GM21723 (cell line): ENCODE measurements at regions not wholly inside any gene's neighbourhood (a gene's known extent, or its start where the extent isn't known, plus 50 kb on each side); places are given as distances from the start of the nearest gene placed in this dataset.

Source experiments
- ATAC-seq: cut with Tn5 transposase; IDR thresholded peaks from one replicate; pipeline ENCODE4 v1.9.1; 2021; ENCODE audit warnings: mild to moderate bottlenecking, moderate library complexity; ENCODE audit not compliant: unreplicated experiment

- no peak for ATAC-seq
These were observed 607.8 kb upstream of the B3GALT2 start for GRCh38 chr1:193794239-193794638.

DNA sequence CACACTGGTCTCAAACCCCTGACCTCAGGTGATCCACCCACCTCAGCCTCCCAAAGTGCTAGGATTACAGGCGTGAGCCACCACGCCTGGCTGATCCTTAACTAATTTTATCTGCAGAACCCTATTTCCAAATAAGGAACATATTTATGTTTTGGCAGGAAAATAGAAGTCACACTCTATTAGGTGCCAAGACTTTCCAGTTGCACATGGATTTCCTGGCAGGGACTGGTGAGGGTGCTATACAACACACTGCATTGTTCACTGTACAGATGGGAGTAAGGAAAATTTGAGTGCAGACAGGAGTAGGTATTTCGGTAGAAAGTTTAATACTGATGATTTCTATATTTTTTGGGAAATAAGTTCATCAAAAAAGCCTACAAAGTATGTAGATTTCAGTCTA, 605.3 kb upstream of the B3GALT2 start:
- no peak for ATAC-seq

DNA sequence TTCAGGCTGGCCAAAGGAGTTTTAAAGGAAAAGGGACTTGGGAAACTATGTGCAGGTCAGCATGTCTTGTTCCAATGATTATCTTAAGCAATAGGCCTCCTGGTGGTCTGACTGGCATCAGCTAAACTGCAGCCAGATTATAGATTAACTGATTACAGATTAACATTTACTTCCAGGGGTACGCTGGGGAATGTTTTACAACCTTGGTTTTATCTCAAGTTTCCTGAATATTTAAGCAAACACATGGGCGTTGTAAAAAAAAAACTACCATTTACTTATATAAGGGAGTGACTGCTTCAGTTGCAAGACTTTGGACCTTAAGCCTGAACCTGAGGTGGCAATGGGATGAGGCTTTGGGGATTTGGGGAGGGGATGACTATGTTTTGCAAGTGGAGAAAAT, 600.6 kb upstream of the B3GALT2 start:
- ATAC-seq = no peak

DNA sequence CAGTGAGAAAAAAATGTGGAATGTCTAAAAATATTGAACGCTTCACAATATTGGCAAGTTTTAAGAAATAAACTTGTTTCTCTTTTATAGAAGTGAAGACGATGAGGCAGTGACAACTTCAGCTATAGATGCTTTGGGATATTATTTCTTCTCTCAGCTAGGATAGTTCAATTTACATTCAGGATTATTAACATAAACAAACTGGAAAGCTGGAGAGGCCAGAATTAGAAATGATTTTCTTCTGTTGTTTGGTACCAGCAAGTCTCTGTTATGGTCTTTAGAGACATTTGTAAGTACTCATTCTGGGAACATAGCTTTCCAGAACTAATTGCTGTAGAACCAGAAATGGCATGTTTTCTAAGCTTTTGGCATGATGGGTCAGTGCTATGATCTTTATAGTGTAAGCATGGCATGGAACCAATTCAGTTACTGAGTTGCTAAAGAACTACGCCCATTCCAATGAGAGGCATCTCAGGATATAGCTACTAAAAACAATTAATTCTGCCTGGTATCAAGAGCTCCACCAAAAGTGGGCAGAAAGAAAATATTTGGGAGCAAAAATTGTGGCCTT, 599.5 kb upstream of the B3GALT2 start:
- no peak for ATAC-seq

GRCh38 chr1:193774536-193775323, 588.3 kb upstream of the B3GALT2 start:
- no peak for ATAC-seq

DNA sequence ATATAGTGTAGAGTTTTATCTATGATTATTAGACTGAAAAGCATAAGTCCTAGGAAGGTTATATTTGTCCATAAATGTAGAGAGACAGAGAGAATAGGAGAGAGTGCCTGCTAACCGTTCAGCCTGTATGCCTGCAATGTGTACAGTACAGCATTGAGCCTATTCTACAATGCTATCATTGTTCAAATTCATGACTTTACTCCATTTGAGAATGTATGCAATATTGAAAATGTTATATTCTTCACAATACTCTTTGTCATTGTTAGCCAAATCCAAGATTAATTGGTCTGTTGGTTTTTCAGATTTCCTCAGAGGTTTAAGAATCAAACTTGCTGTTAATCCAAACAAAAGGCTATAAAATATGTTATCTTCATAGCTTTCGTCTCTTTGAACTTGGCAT, 585.2 kb upstream of the B3GALT2 start:
- no peak for ATAC-seq

GRCh38 chr1:193769651-193770050, 583.2 kb upstream of the B3GALT2 start:
- ATAC-seq = no peak

- ATAC-seq = no peak
These were observed 581.5 kb upstream of the B3GALT2 start for GRCh38 chr1:193767886-193768285.

GRCh38 chr1:193766329-193766728, 579.9 kb upstream of the B3GALT2 start:
- no peak for ATAC-seq

- no peak for ATAC-seq
These were observed 576.9 kb upstream of the B3GALT2 start for GRCh38 chr1:193763266-193763665.

DNA sequence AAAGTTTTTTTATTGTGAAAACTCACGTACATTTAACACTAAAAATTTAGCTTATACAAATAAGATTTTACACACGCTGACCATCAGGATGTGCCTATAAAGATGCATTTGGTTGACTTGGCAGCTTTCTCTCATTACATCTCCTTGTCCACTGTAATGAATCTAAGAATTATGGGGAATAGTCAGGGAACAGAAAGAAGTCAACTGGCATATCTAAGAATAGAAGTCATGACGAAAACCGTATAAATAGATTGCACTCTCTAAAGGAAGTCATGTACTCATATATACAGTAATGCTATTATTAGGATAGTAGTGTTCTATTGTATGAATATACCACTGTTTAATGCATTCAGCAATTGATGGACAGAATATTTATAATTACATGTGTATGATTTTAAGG, 575.8 kb upstream of the B3GALT2 start:
- no peak for ATAC-seq

DNA sequence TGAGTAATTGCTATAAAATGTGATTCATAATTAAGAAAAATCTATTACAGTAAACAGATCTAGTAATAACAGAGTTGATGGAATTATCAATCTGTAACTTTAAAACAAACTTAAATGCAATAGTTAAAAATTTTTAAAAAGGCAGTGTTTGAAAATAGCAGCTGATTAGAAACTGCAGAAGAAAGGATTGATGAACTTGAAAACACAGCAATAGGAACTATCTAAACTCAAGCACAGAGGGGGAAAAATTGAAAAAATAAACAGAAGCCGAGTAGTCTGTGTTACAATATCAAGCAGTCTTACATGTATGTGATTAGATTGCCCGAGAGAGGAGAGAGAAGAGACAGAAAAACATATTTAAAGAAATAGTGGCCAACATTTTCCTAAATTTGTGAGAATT, 569.0 kb upstream of the B3GALT2 start:
- ATAC-seq = no peak

DNA sequence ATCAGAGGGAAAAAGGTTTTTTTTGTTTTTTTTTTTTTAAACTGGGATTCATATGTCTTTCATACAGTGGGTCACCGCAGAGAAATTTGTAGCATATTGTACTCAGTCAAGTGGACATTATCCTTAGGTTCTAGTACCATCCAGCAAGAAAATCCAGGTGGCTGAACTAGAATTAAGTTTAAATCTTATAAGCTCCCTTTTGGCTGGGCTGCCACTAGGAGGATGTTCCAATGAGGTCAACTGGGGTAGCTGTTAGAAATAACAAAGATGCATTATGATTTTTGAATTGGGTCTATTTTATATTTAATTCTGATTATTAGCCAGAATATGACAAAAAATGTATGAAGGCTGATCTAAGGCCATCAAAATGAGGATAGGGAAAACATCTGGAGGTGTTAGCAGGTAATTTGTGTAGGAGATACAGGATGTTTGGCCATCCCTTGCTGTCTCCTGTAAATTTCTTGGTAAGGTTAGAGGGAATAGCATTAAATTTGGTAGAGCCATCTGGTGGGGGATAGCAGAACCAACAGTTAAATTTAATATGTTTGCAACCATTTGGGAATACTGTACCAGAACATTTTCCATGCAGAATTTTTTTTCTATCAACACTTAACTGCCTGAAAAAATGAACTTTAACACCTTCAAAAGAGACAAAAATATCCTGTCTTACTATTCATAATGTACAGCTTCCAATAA, 568.5 kb upstream of the B3GALT2 start:
- ATAC-seq = no peak

GRCh38 chr1:193754151-193754550, 567.7 kb upstream of the B3GALT2 start:
- no peak for ATAC-seq

- no peak for ATAC-seq
These were observed 566.8 kb upstream of the B3GALT2 start for GRCh38 chr1:193753038-193753756.

GRCh38 chr1:193749868-193750267, 563.5 kb upstream of the B3GALT2 start:
- ATAC-seq = no peak

DNA sequence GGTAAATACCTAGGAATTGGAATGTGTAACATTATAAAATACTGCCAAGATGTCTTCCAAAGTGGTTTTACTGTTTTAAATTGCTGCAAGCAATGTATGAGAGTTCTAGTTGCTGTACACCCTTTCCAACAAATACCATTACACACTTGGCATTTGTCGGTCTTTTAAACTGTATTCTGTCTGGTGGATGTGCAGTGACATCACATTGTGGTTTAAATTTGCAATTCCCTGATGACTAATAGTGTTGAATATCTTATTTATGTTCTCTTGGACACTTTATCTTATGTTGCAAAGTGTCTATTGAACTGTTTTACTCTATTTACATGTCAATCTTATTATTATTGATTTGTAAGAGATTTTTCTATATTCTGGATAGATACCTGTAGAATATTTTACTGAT, 561.2 kb upstream of the B3GALT2 start:
- no peak for ATAC-seq

- ATAC-seq = no peak
These were observed 554.8 kb upstream of the B3GALT2 start for GRCh38 chr1:193741228-193741627.

- ATAC-seq = no peak
These were observed 554.3 kb upstream of the B3GALT2 start for GRCh38 chr1:193740762-193741161.

DNA sequence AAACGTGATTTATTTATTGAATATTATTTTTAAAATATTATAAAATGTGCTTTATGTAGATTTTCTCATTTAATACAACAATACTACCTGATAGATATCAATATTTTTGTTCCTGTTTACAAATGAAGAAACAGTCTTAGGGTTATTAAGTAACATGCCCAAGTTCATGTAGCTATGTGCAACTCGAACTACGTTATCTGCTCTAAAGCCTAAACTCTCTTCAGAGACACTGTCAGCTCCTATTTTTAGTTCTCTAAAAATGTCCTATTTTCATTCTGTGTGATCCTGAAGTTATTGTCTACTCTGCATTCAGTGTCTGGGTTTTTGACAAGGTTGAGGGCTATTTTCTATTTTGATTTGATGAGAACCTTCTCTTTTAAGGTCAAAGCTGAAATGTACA, 550.1 kb upstream of the B3GALT2 start:
- ATAC-seq = no peak

DNA sequence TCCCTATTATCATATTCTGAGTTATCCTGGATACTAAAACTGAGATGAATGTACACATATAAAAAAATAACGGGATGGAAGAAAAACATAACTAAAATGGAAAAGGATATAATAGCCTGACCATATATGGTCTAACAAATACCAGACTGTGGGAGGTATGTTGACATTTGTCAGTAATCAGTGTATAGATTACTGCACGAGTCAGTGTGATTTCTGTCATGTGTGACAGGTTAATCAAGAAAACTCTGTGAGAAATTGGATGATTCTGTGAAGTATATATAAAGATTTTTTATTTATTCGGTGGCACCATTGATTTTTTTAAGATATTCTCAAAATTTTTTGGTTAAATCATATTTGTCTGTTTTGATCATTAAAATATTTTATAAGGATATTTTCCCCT, 547.3 kb upstream of the B3GALT2 start:
- ATAC-seq = no peak

DNA sequence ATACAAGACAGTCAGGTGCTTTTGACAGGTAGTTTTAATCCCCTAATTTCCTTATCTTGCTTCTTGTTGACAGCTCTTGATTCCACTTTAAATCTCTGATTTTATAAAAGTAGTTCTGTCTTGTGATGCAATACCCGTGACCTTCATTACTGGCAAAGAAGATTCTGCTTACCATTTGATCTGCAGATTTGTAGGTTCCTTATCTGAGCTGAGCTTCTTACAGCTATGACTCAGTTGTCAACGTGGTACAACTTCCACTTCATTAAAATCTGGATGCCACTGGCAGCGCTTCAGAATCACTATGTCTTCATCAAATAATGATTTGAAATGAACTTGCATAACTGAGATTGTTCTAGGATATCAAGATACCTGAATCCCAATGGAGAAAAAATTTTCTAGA, 543.6 kb upstream of the B3GALT2 start:
- ATAC-seq = no peak
